ENCODE measurements at regions not wholly inside any gene's neighbourhood (a gene's known extent, or its start where the extent isn't known, plus 50 kb on each side); places are given as distances from the start of the nearest gene placed in this dataset.

DNA sequence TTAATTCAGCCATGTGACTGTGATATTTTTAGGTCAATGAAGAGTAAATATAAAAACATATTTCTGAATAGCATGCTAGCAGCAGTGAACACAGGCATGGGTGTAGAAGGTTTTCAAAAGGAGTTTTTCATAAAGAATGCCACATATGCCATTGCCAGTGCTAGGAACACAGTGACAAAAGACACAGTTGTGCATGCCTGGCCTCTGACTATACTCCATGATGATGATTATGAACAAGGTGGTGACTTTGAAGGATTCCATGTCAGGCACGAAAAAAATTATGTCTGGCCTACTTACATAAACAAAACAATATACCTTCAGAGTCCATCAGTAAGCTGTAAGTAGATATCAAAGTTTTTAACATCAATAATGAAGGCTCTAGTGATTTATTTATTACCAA is 438.7 kb downstream of the TLE1 start:
- H3K27ac ChIP-seq (ENCODE audit: poor library complexity, severe bottlenecking), result no peak overlapping the region
- H3K36me3 ChIP-seq (ENCODE audit: low read depth), result no peaks in the 10 kb centered on the region
- H3K9me3 ChIP-seq (ENCODE audit: severe bottlenecking), result no peaks in the 10 kb centered on the region
- DNase-seq (ENCODE audit: low spot score) (no peak), ATAC-seq (ENCODE audit: low read depth) (no peak)
- H3K4me1 ChIP-seq (ENCODE audit: insufficient read depth, poor library complexity, severe bottlenecking), result no peaks in the 10 kb centered on the region
- no peaks in the 10 kb centered on the region for H3K27me3 ChIP-seq (ENCODE audit: insufficient read depth, poor library complexity, severe bottlenecking)
- TF ChIP-seq, protein P1, sequence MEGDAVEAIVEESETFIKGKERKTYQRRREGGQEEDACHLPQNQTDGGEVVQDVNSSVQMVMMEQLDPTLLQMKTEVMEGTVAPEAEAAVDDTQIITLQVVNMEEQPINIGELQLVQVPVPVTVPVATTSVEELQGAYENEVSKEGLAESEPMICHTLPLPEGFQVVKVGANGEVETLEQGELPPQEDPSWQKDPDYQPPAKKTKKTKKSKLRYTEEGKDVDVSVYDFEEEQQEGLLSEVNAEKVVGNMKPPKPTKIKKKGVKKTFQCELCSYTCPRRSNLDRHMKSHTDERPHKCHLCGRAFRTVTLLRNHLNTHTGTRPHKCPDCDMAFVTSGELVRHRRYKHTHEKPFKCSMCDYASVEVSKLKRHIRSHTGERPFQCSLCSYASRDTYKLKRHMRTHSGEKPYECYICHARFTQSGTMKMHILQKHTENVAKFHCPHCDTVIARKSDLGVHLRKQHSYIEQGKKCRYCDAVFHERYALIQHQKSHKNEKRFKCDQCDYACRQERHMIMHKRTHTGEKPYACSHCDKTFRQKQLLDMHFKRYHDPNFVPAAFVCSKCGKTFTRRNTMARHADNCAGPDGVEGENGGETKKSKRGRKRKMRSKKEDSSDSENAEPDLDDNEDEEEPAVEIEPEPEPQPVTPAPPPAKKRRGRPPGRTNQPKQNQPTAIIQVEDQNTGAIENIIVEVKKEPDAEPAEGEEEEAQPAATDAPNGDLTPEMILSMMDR (IDR thresholded peaks at IDR 0.05; ENCODE audit: poor library complexity, severe bottlenecking), result no peak
- no peak overlapping the region for H3K4me3 ChIP-seq (ENCODE audit: severe bottlenecking)

DNA sequence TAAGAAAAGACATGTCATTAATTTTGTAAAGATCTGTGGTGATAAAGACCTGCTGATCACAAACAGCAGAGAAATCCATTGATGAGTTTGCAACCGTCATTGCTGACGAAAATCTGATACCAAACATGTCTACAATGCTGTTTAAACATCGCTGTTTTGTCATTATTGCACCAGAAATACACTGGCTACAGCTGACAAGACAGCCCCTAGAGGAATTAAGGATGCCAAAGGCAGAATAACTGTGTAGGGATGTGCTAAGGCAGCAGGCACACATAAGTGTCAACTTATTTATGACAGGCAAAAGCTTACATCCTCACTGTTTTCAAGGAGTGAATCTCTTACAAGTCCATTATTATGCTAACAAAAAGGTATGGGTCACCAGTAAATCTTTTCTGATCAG is 439.3 kb downstream of the TLE1 start:
- H3K9me3 ChIP-seq (ENCODE audit: severe bottlenecking), result no peaks in the 10 kb centered on the region

DNA sequence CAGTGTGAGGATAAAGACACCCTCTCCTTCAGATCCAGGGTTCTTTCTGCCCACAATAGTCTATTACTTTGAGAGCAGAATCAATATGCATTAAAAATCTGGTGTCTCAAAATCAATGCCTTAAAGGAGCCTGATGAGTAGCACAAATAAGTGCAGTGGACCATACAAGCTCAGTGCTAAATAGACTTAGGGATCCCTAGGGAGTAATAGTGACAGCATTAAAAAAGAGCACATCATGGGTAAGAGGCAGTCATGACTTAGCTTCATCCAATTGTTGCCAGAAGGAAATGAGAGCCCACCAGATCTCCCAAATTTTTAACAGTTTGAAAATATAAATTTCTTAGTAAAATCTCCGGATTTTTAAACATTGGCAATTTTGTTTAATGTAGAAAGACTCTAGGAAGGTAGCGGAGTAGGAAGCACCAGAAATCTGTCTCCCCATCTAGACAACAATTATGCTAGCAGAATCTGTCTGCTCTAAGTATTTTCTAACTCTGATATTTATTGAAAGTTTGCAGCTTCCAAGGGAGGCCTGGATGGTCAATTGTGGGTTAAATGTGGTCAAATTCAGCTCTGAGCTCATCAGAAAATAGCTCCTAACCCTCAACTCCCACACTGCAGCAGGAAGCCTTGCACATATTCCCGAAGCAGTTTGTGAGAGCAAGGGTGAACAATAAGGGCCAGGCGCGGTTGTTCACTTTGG is 443.9 kb downstream of the TLE1 start:
- TF ChIP-seq, protein P1 (IDR thresholded peaks at IDR 0.05; ENCODE audit: poor library complexity, severe bottlenecking), result no peak
- ATAC-seq (ENCODE audit: low read depth), result no peak

More for the DNA sequence above, 439.3 kb downstream of the TLE1 start:
- Histone ChIP-seq H3K4me3 (ENCODE audit: severe bottlenecking) (no peak overlapping the region), H3K27ac (ENCODE audit: poor library complexity, severe bottlenecking) (no peak overlapping the region), H3K4me1 (ENCODE audit: insufficient read depth, poor library complexity, severe bottlenecking) (no peaks in the 10 kb centered on the region), H3K27me3 (ENCODE audit: insufficient read depth, poor library complexity, severe bottlenecking) (no peaks in the 10 kb centered on the region), H3K36me3 (ENCODE audit: low read depth) (no peaks in the 10 kb centered on the region)
- DNase-seq (ENCODE audit: low spot score), result no peak
- no peak for ATAC-seq (ENCODE audit: low read depth)
- TF ChIP-seq, protein P1 (IDR thresholded peaks at IDR 0.05; ENCODE audit: poor library complexity, severe bottlenecking), result no peak

DNA sequence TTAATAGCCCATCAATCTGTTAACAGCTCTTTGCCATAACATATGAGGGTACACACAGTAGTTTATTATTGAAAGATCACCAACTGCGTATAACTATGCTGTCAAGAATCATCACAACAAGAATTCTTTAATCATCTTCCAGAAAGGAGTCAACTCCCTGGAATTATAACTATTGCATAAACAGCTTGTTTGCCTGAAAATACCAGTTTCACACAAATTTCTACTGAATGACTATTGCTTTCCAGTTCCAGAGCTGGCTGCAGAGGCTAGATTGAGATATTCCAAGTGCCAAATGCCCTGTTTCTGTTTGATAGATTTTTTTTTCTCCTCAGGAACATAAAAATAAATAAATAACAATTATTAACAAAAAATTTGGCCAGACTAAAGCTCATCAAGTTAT is 444.7 kb downstream of the TLE1 start:
- DNase-seq (ENCODE audit: low spot score) (no peak), ATAC-seq (ENCODE audit: low read depth) (no peak)
- no peaks in the 10 kb centered on the region for H3K27me3 ChIP-seq (ENCODE audit: insufficient read depth, poor library complexity, severe bottlenecking)
- no peak overlapping the region for H3K4me3 ChIP-seq (ENCODE audit: severe bottlenecking)
- H3K36me3 ChIP-seq (ENCODE audit: low read depth), result no peaks in the 10 kb centered on the region
- no peaks in the 10 kb centered on the region for H3K4me1 ChIP-seq (ENCODE audit: insufficient read depth, poor library complexity, severe bottlenecking)
- no peak overlapping the region for H3K27ac ChIP-seq (ENCODE audit: poor library complexity, severe bottlenecking)
- H3K9me3 ChIP-seq (ENCODE audit: severe bottlenecking), result no peaks in the 10 kb centered on the region
- TF ChIP-seq, protein P1 (IDR thresholded peaks at IDR 0.05; ENCODE audit: poor library complexity, severe bottlenecking), result no peak

More for the DNA sequence above, 443.9 kb downstream of the TLE1 start:
- Histone ChIP-seq H3K4me3 (ENCODE audit: severe bottlenecking) (no peak overlapping the region), H3K27me3 (ENCODE audit: insufficient read depth, poor library complexity, severe bottlenecking) (no peaks in the 10 kb centered on the region), H3K36me3 (ENCODE audit: low read depth) (no peaks in the 10 kb centered on the region), H3K9me3 (ENCODE audit: severe bottlenecking) (no peaks in the 10 kb centered on the region), H3K4me1 (ENCODE audit: insufficient read depth, poor library complexity, severe bottlenecking) (no peaks in the 10 kb centered on the region), H3K27ac (ENCODE audit: poor library complexity, severe bottlenecking) (no peak overlapping the region)
- DNase-seq (ENCODE audit: low spot score), result no peak

DNA sequence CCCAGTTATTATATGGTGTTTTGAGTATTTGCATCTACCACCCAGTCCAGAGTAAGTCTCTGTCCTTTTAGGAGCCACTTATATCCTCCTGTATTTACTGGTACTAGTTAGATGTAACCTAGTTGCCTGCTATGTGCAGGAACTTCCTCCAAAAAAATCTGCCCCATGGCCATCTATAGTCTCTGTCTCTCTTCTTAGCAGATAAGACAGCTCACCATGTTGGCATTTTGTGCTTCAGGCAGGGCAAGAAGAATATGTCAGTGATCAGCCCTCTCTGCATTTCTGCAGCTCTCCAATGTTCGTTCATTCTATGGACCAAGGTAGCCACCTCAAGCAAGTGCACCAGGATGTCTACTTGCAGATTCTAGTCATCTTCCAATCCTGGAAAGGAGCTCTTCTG is 446.5 kb downstream of the TLE1 start:
- no peaks in the 10 kb centered on the region for H3K9me3 ChIP-seq (ENCODE audit: severe bottlenecking)
- no peak overlapping the region for H3K27ac ChIP-seq (ENCODE audit: poor library complexity, severe bottlenecking)
- no peak for ATAC-seq (ENCODE audit: low read depth)
- no peak overlapping the region for H3K4me3 ChIP-seq (ENCODE audit: severe bottlenecking)
- no peaks in the 10 kb centered on the region for H3K27me3 ChIP-seq (ENCODE audit: insufficient read depth, poor library complexity, severe bottlenecking)
- H3K36me3 ChIP-seq (ENCODE audit: low read depth), result no peaks in the 10 kb centered on the region
- no peaks in the 10 kb centered on the region for H3K4me1 ChIP-seq (ENCODE audit: insufficient read depth, poor library complexity, severe bottlenecking)
- TF ChIP-seq, protein P1 (IDR thresholded peaks at IDR 0.05; ENCODE audit: poor library complexity, severe bottlenecking), result no peak
- DNase-seq (ENCODE audit: low spot score), result no peak

Measured in RWPE2 (cell line).